IMR-90 (cell line): ENCODE measurements at regions not wholly inside any gene's neighbourhood (a gene's known extent, or its start where the extent isn't known, plus 50 kb on each side); places are given as distances from the start of the nearest gene placed in this dataset.

ENCODE experiments used
- ATAC-seq: fragments of 200-7000 bp; cut with Tn5 transposase; 2 replicates; pipeline ENCODE4 v1.9.1; 2020; ENCODE audit warnings: low read depth, mild to moderate bottlenecking, moderate library complexity
- BruUV-seq: library from RNA; stranded (reverse); fragments of 400-500 nt; replicated peaks from 2 replicates; lab custom pipeline; 2021; lab: Mats Ljungman, UMichigan
- CTCF ChIA-PET: fragments of 300-600 bp; formaldehyde crosslinking; extraction: SDS; loops from one replicate; lab custom pipeline; 2021; ENCODE audit warnings: antibody characterized with exemption; lab: Yijun Ruan, JAX
- POLR2A ChIA-PET: fragments of 300-600 bp; sonication (Branson Sonifier 250); formaldehyde crosslinking; loops from one replicate; lab custom pipeline; 2022; ENCODE audit warnings: antibody characterized with exemption; ENCODE audit not compliant: unreplicated experiment; lab: Charles Lee
- DNase-seq: peaks from one replicate; pipeline ENCODE4 v3.0.0; 2013
- H2AFZ ChIP-seq: replicated peaks from 2 replicates; pipeline ENCODE3; 2013; ENCODE audit warnings: low read length, mild to moderate bottlenecking; ENCODE audit not compliant: poor library complexity
- H2AK5ac ChIP-seq: 2 replicates; pipeline ENCODE4 v1.6.1; 2013; ENCODE audit warnings: low read depth, low read length, inconsistent platforms
- H2AK9ac ChIP-seq: replicated peaks from 2 replicates; pipeline ENCODE3; 2013; ENCODE audit warnings: mild to moderate bottlenecking, low read depth, low read length, moderate library complexity; ENCODE audit not compliant: poor library complexity
- H2BK120ac ChIP-seq: 2 replicates; pipeline ENCODE4 v1.6.1; 2013; ENCODE audit warnings: low read depth, low read length, inconsistent platforms
- H2BK15ac ChIP-seq: 3 replicates; pipeline ENCODE4 v1.6.1; 2013; ENCODE audit warnings: low read depth, low read length, inconsistent platforms
- H2BK20ac ChIP-seq: 2 replicates; pipeline ENCODE4 v1.6.1; 2013; ENCODE audit warnings: low read depth, mild to moderate bottlenecking, inconsistent platforms, low read length, moderate library complexity
- H2BK5ac ChIP-seq: 2 replicates; pipeline ENCODE4 v1.6.1; 2013; ENCODE audit warnings: mild to moderate bottlenecking, low read depth, low read length, inconsistent platforms; ENCODE audit not compliant: poor library complexity, severe bottlenecking
- H3K14ac ChIP-seq: replicated peaks from 2 replicates; pipeline ENCODE4 v1.6.1; 2013; ENCODE audit warnings: low read depth, low read length, inconsistent platforms
- H3K18ac ChIP-seq: 2 replicates; pipeline ENCODE4 v1.6.1; 2013; ENCODE audit warnings: low read depth, low read length, control low read depth
- H3K23ac ChIP-seq: 2 replicates; pipeline ENCODE4 v1.6.1; 2013; ENCODE audit warnings: low read depth, low read length, inconsistent platforms
- H3K27ac ChIP-seq: 2 replicates; pipeline ENCODE4 v1.5.1; 2013; ENCODE audit warnings: mild to moderate bottlenecking, control low read depth, low read length; ENCODE audit not compliant: insufficient read depth
- H3K27me3 ChIP-seq: 2 replicates; pipeline ENCODE4 v1.6.1; 2013; ENCODE audit warnings: low read length; ENCODE audit not compliant: control insufficient read depth, insufficient read depth
- H3K36me3 ChIP-seq: 2 replicates; pipeline ENCODE4 v1.6.1; 2013; ENCODE audit warnings: low read length, mixed read lengths; ENCODE audit not compliant: control insufficient read depth, insufficient read depth
- H3K4ac ChIP-seq: 2 replicates; pipeline ENCODE4 v1.6.1; 2013; ENCODE audit warnings: low read depth, low read length, inconsistent platforms
- H3K4me1 ChIP-seq: 2 replicates; pipeline ENCODE4 v1.6.1; 2013; ENCODE audit warnings: low read length, mixed read lengths; ENCODE audit not compliant: control insufficient read depth, insufficient read depth
- H3K4me2 ChIP-seq: 2 replicates; pipeline ENCODE4 v1.6.1; 2013; ENCODE audit warnings: low read depth, mild to moderate bottlenecking, control low read depth, low read length, moderate library complexity
- H3K4me3 ChIP-seq: 2 replicates; pipeline ENCODE4 v1.5.1; 2013; ENCODE audit warnings: low read depth, mild to moderate bottlenecking, control low read depth, low read length, moderate library complexity; ENCODE audit not compliant: insufficient read depth
- H3K56ac ChIP-seq: 2 replicates; pipeline ENCODE4 v1.6.1; 2013; ENCODE audit warnings: low read length, inconsistent platforms; ENCODE audit not compliant: insufficient read depth; ENCODE audit errors: extremely low read depth
- H3K79me1 ChIP-seq, 2 experiments: 2 replicates each; pipeline ENCODE4 v1.6.1; 2013; ENCODE audit warnings: low read length in 2 of 2, inconsistent platforms in 1 of 2, low read depth in 1 of 2
- H3K9ac ChIP-seq: 2 replicates; pipeline ENCODE4 v1.6.1; 2013; ENCODE audit warnings: low read depth, low read length, control low read depth
- H3K9me1 ChIP-seq: 2 replicates; pipeline ENCODE4 v1.6.1; 2013; ENCODE audit warnings: low read length, inconsistent platforms; ENCODE audit not compliant: insufficient read depth
- H3K9me3 ChIP-seq: 2 replicates; pipeline ENCODE4 v1.6.1; 2013; ENCODE audit warnings: low read length; ENCODE audit not compliant: control insufficient read depth, insufficient read depth
- H4K20me1 ChIP-seq: 2 replicates; pipeline ENCODE4 v1.6.1; 2013; ENCODE audit warnings: low read length, inconsistent platforms; ENCODE audit not compliant: insufficient read depth
- H4K5ac ChIP-seq: 2 replicates; pipeline ENCODE4 v1.6.1; 2013; ENCODE audit warnings: mild to moderate bottlenecking, low read depth, low read length, control low read depth
- H4K8ac ChIP-seq, 2 experiments: 2 replicates each; pipeline ENCODE4 v1.6.1; 2013; ENCODE audit warnings: low read depth in 2 of 2, low read length in 2 of 2, control low read depth in 1 of 2, inconsistent platforms in 1 of 2
- H4K91ac ChIP-seq: 2 replicates; pipeline ENCODE4 v1.6.1; 2013; ENCODE audit warnings: low read depth, low read length, inconsistent platforms; ENCODE audit not compliant: insufficient read depth
- CTCF ChIP-seq: conservative IDR thresholded peaks from 2 replicates; pipeline ENCODE4 v1.5.1; 2012; ENCODE audit warnings: mild to moderate bottlenecking, low read depth, low read length, improper control_type of control experiment
- FOS ChIP-seq: fragments of 150-350 bp; IDR thresholded peaks from 2 replicates; pipeline ENCODE4 v1.6.1; 2016; ENCODE audit warnings: low read depth, low read length
- MAFK ChIP-seq: IDR thresholded peaks from 2 replicates; pipeline ENCODE4 v1.6.1; 2012; ENCODE audit warnings: low read depth, low read length, improper control_type of control experiment
- MAZ ChIP-seq: IDR thresholded peaks from 2 replicates; pipeline ENCODE4 v1.6.1; 2012; ENCODE audit warnings: low read depth, mild to moderate bottlenecking, low read length, improper control_type of control experiment, moderate library complexity, borderline replicate concordance
- MXI1 ChIP-seq: IDR thresholded peaks from 2 replicates; pipeline ENCODE4 v1.6.1; 2012; ENCODE audit warnings: low read depth, mild to moderate bottlenecking, low read length, moderate library complexity, borderline replicate concordance
- NFE2L2 ChIP-seq: fragments of 150-350 bp; IDR thresholded peaks from 2 replicates; pipeline ENCODE4 v1.6.1; 2016; ENCODE audit warnings: low read depth, mild to moderate bottlenecking, low read length
- RAD21 ChIP-seq: IDR thresholded peaks from 2 replicates; pipeline ENCODE4 v1.6.1; 2012; ENCODE audit warnings: low read length, improper control_type of control experiment
- RFX5 ChIP-seq: IDR thresholded peaks from 2 replicates; pipeline ENCODE4 v1.8.0; 2012; ENCODE audit warnings: low read depth, mild to moderate bottlenecking, low read length, moderate library complexity
- USF2 ChIP-seq: fragments of 150-350 bp; IDR thresholded peaks from 2 replicates; pipeline ENCODE4 v1.6.1; 2017; ENCODE audit warnings: mild to moderate bottlenecking, antibody characterized with exemption, low read length, low read depth
- WGBS, 2 experiments: methylation state at CpG; one replicate each; pipeline versions ENCODE4 v1.1.5 to v1.1.7; 2013; ENCODE audit warnings: missing lambda C conversion rate in 2 of 2; ENCODE audit not compliant: insufficient read length in 1 of 2; ENCODE audit errors: extremely low coverage in 2 of 2; 5-methylcytosine and 5-hydroxymethylcytosine counted together
- dilution Hi-C: fragments of 300-500 bp; cut with HindIII; formaldehyde crosslinking; loops from one replicate; pipeline ENCODE4 v1.14.3; 2018; ENCODE audit warnings: low sequenced_read_pairs; ENCODE audit not compliant: unreplicated experiment
- in situ Hi-C: fragments of 300-500 bp; cut with MboI; formaldehyde crosslinking; loops from 3 replicates; pipeline ENCODE4 v1.14.3; 2019; ENCODE audit warnings: low sequenced_read_pairs, inconsistent platforms, mixed read lengths
- intact Hi-C: fragments of 100-400 bp; cut with micrococcal nuclease; formaldehyde crosslinking; loops from 2 replicates; pipeline ENCODE4 v1.10.0; 2022

DNA sequence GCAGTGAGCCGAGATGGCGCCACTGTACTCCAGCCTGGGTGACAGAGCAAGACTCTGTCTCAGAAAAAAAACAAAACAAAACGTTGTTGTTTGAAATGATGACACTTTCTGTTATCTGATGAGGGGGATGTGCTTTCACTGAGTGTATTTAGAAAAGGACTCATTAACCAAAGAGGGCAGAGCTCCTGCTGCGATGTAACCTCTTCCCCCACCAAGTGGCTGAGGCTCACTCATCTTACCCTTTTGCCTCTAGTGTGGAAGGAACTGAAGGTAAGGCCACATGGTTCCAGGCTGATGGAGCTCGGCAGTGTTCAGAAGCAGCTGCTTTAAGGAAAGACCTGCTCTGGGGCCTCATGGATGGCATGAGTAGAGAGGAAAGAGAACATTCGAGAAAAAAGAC, 105.7 kb upstream of the RUNX1 start:
- Histone ChIP-seq H3K9me1 (0 out of 2 replicates have a peak, but pooled peaks cover 3% of the 10 kb centered on the region), H4K8ac (no peak overlapping the region), H2AFZ (peak overlapping the region; percentile 33), H3K36me3 (no peaks in the 10 kb centered on the region), H2AK9ac (no peak overlapping the region), H3K18ac (no peak overlapping the region), H3K56ac (no peak overlapping the region), H2AK5ac (0 out of 2 replicates have a peak overlapping the region, but pooled peaks have one; percentile 30), H3K4me3 (no peak overlapping the region), H3K27ac (no peak overlapping the region), H4K20me1 (no peaks in the 10 kb centered on the region), H3K9me3 (peaks cover 5% of the 10 kb centered on the region), H4K91ac (peak overlapping the region; percentile 14; the same call in 1 of the 2 replicates), H3K23ac (no peak overlapping the region), H3K4me2 (no peak overlapping the region), H3K4ac (peak overlapping the region; percentile 13; the same call in 1 of the 2 replicates), H2BK15ac (no peak overlapping the region; the same call in 2 of the 3 replicates), H3K14ac (0 out of 2 replicates have a peak overlapping the region, but pooled peaks have one; percentile 65), H4K5ac (no peak overlapping the region), H3K79me1 (no peaks in the 10 kb centered on the region), H3K4me1 (peaks cover 6% of the 10 kb centered on the region), H3K9ac (no peak overlapping the region), H3K27me3 (no peaks in the 10 kb centered on the region), H2BK120ac (peak overlapping the region; percentile 29; the same call in 1 of the 2 replicates), H2BK5ac (no peak overlapping the region), H2BK20ac (no peak overlapping the region; the same call in 1 of the 2 replicates)
- BruUV-seq, result no TSS peak
- DNase-seq (no peak), ATAC-seq (no peak)
- POLR2A ChIA-PET, result no interaction called here
- WGBS, 2 experiments, result no CpG with 5 or more reads among the region's 6 CpGs
- intact Hi-C loops, result no loop called here
- in situ Hi-C loops, result no loop called here
- TF ChIP-seq MAZ, result no peak
- TF ChIP-seq MAFK, result no peak
- TF ChIP-seq RFX5, result no peak
- TF ChIP-seq MXI1, result no peak
- TF ChIP-seq NFE2L2, result no peak
- no peak for TF ChIP-seq RAD21
- no peak for TF ChIP-seq CTCF
- no peak for TF ChIP-seq FOS
- no peak for TF ChIP-seq USF2
- dilution Hi-C loops, result no loop called here
- CTCF ChIA-PET, result no interaction called here
